ENCODE measurements at regions not wholly inside any gene's neighbourhood (a gene's known extent, or its start where the extent isn't known, plus 50 kb on each side); places are given as distances from the start of the nearest gene placed in this dataset.

DNA sequence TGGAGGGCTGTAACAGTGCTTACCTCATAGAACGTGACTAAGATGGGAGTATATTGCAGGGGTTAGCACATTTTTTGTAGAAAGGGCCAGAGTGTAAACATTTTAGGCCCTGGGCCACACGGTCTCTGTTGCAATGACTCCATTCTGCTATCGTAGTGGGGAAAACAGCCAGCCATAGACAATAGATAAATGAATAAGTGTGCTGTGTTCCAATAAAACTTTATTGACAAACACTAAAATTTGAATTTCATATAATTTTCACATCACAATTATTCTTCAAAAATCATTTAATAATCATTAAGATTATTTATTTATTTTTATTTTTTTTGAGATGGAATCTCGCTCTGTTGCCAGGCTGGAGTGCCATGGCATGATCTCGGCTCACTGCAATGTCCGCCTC is 478.6 kb downstream of the SHQ1 start (continued):
- TF ChIP-seq BRCA1 (IDR thresholded peaks at IDR 0.05; ENCODE audit: low read depth, low read length), result no peak

Measured in H1 (cell line).